ENCODE measurements at regions not wholly inside any gene's neighbourhood (a gene's known extent, or its start where the extent isn't known, plus 50 kb on each side); places are given as distances from the start of the nearest gene placed in this dataset.

DNA sequence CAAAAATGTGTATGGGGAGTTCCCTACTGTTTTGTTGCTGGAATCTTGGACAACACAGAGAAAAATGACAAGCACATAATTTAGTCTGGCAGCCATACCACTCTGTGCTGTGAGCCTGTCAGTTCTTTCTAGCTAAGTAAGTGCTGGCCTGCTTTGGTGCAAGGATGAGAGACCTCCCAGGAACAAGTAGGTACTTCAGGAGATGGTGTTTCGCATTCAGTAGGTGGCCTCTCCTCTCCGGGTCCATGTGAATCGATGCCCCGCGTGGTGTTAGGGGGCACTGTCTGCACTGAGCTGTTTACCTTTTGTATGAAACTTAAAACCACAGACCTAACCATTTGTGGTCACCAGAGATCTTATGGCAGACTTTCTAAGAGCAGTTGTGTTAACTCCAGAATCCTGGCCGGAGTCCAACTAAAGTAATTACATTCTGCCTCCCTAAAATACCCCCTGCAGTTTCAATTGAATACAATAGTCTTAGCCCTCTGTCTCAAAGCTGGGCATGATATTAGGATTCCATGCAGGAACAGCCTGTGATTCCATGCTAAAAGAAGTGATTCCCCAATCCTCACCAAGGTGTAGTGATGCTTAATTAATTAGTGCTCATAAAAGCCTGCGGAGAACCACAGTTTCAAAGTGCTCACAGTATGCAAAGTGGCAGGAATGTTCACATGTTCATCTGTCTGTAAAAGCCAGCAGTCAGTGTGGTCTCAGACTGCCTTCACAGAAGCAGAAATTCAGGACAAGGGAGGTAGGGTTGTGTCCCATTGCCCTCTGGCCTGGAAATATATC is 64.2 kb downstream of the LLPH start:
- H3K4me3 ChIP-seq (ENCODE audit: control extremely low read depth in 1 of 5, extremely low read depth in 1 of 5, insufficient read depth in 1 of 5, low read depth in 2 of 5, low read length in 4 of 5) = no peak overlapping the region
- no peaks in the 10 kb centered on the region for H3K36me3 ChIP-seq (replicated peaks in 1 of 2; ENCODE audit: control extremely low read depth in 1 of 2, control insufficient read depth in 1 of 2, extremely low read depth in 1 of 2, insufficient read depth in 2 of 2, low read length in 1 of 2)
- CTCF ChIA-PET = no interaction called here
- H4K20me1 ChIP-seq (ENCODE audit: control insufficient read depth, insufficient read depth, low read length, poor library complexity, severe bottlenecking) = no peaks in the 10 kb centered on the region
- no peak overlapping the region for H2AFZ ChIP-seq (ENCODE audit: insufficient read depth, low read depth, low read length, poor library complexity, severe bottlenecking)
- H3K9me3 ChIP-seq (ENCODE audit: control extremely low read depth in 1 of 3, control insufficient read depth in 2 of 3, insufficient read depth in 1 of 3, low read length in 2 of 3) = peaks cover 0 to 6% (median 2%) of the 10 kb centered on the region in 3 donors
- POLR2A ChIA-PET = no interaction called here
- H3K27me3 ChIP-seq (replicated peaks in 1 of 4; ENCODE audit: control extremely low read depth in 1 of 4, control insufficient read depth in 3 of 4, insufficient read depth in 4 of 4, low read length in 3 of 4) = peaks cover 0 to 6% (median 0%) of the 10 kb centered on the region in 4 experiments
- H3K4me2 ChIP-seq (replicated peaks; ENCODE audit: low read depth, low read length, poor library complexity, severe bottlenecking) = no peak overlapping the region
- Mint-ChIP-seq H3K4me1 (peaks cover 11% of the 10 kb centered on the region), H3K9me3 (ENCODE audit: insufficient read depth) (no peaks in the 10 kb centered on the region), H3K27ac (no peak overlapping the region), H3K4me3 (no peak overlapping the region), H3K27me3 (peaks cover 21% of the 10 kb centered on the region)
- no peak for DNase-seq
- no peak overlapping the region for H3K9ac ChIP-seq (ENCODE audit: low read length)
- intact Hi-C loops (cut with micrococcal nuclease) = no loop called here
- TF ChIP-seq, protein P1, sequence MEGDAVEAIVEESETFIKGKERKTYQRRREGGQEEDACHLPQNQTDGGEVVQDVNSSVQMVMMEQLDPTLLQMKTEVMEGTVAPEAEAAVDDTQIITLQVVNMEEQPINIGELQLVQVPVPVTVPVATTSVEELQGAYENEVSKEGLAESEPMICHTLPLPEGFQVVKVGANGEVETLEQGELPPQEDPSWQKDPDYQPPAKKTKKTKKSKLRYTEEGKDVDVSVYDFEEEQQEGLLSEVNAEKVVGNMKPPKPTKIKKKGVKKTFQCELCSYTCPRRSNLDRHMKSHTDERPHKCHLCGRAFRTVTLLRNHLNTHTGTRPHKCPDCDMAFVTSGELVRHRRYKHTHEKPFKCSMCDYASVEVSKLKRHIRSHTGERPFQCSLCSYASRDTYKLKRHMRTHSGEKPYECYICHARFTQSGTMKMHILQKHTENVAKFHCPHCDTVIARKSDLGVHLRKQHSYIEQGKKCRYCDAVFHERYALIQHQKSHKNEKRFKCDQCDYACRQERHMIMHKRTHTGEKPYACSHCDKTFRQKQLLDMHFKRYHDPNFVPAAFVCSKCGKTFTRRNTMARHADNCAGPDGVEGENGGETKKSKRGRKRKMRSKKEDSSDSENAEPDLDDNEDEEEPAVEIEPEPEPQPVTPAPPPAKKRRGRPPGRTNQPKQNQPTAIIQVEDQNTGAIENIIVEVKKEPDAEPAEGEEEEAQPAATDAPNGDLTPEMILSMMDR (IDR thresholded peaks at IDR 0.05) = no peak
- TF ChIP-seq EZH2 (IDR thresholded peaks at IDR 0.05; ENCODE audit: borderline replicate concordance, insufficient read depth, low read depth, low read length, poor library complexity, severe bottlenecking) = no peak
- peaks cover 9 to 13% of the 10 kb centered on the region in 2 donors for H3K4me1 ChIP-seq (ENCODE audit: control insufficient read depth in 2 of 2, insufficient read depth in 2 of 2, low read length in 2 of 2)
- no peak for ATAC-seq (ENCODE audit: low read depth)
- H3K27ac ChIP-seq (ENCODE audit: low read length in 2 of 2) = no peak overlapping the region
- H3K79me2 ChIP-seq (ENCODE audit: control insufficient read depth, insufficient read depth, low read length) = no peaks in the 10 kb centered on the region
- 14% methylated on average over 6 of the region's 7 CpGs for WGBS (ENCODE audit: insufficient coverage)

DNA sequence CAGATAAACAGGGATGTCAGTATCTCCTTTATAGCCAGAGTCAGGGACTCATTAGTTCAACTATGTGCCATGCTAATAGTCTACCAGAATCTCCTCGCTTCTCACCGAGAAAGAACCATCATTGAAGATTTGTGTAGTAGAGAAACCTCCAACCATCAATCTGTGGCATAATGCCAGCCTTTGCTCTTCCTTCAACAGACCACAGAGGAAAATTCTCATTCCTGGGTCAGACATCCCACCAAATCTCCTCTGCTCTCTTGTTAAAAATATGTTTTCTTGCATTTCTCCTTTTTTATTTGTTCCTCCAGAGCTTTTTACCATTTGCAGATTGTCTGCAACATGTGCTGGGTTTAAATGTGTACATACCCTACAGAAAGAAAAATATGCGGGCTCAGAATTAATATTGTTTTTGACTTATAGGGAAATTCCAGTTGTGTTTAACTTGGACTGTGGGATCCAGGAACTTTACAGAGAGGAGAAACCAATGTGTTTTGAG is 64.9 kb downstream of the LLPH start:
- no peak overlapping the region for H3K4me3 ChIP-seq (ENCODE audit: control extremely low read depth in 1 of 5, extremely low read depth in 1 of 5, insufficient read depth in 1 of 5, low read depth in 2 of 5, low read length in 4 of 5)
- H3K79me2 ChIP-seq (ENCODE audit: control insufficient read depth, insufficient read depth, low read length) = no peaks in the 10 kb centered on the region
- Mint-ChIP-seq H3K4me1 (peaks cover 10% of the 10 kb centered on the region), H3K9me3 (ENCODE audit: insufficient read depth) (no peaks in the 10 kb centered on the region), H3K27me3 (peaks cover 21% of the 10 kb centered on the region), H3K27ac (no peak overlapping the region), H3K4me3 (no peak overlapping the region)
- peaks cover 6 to 13% of the 10 kb centered on the region in 2 donors for H3K4me1 ChIP-seq (ENCODE audit: control insufficient read depth in 2 of 2, insufficient read depth in 2 of 2, low read length in 2 of 2)
- H3K9me3 ChIP-seq (ENCODE audit: control extremely low read depth in 1 of 3, control insufficient read depth in 2 of 3, insufficient read depth in 1 of 3, low read length in 2 of 3) = peaks cover 0 to 6% (median 2%) of the 10 kb centered on the region in 3 donors
- H2AFZ ChIP-seq (ENCODE audit: insufficient read depth, low read depth, low read length, poor library complexity, severe bottlenecking) = no peak overlapping the region
- ChIA-PET POLR2A (no interaction called here), CTCF (no interaction called here)
- H3K4me2 ChIP-seq (replicated peaks; ENCODE audit: low read depth, low read length, poor library complexity, severe bottlenecking) = no peak overlapping the region
- TF ChIP-seq, protein P1 (IDR thresholded peaks at IDR 0.05) = no peak
- no peak for TF ChIP-seq EZH2 (IDR thresholded peaks at IDR 0.05; ENCODE audit: borderline replicate concordance, insufficient read depth, low read depth, low read length, poor library complexity, severe bottlenecking)
- 37% methylated on average over 3 of the region's 3 CpGs for WGBS (ENCODE audit: insufficient coverage)
- intact Hi-C loops (cut with micrococcal nuclease) = no loop called here
- DNase-seq (no peak), ATAC-seq (ENCODE audit: low read depth) (no peak)
- peaks cover 0 to 6% (median 0%) of the 10 kb centered on the region in 4 experiments for H3K27me3 ChIP-seq (replicated peaks in 1 of 4; ENCODE audit: control extremely low read depth in 1 of 4, control insufficient read depth in 3 of 4, insufficient read depth in 4 of 4, low read length in 3 of 4)
- H3K27ac ChIP-seq (ENCODE audit: low read length in 2 of 2) = no peak overlapping the region
- H3K9ac ChIP-seq (ENCODE audit: low read length) = no peak overlapping the region
- no peaks in the 10 kb centered on the region for H4K20me1 ChIP-seq (ENCODE audit: control insufficient read depth, insufficient read depth, low read length, poor library complexity, severe bottlenecking)
- no peaks in the 10 kb centered on the region for H3K36me3 ChIP-seq (replicated peaks in 1 of 2; ENCODE audit: control extremely low read depth in 1 of 2, control insufficient read depth in 1 of 2, extremely low read depth in 1 of 2, insufficient read depth in 2 of 2, low read length in 1 of 2)

All from B cell (primary cell).